GM13976 (cell line): ENCODE measurements at regions not wholly inside any gene's neighbourhood (a gene's known extent, or its start where the extent isn't known, plus 50 kb on each side); places are given as distances from the start of the nearest gene placed in this dataset.
"Not testable (repeated sequence)": the region's sequence is repeated elsewhere in the genome, so short reads cannot be mapped to it uniquely, and the experiment has no call there.

Experiments
- DNase-seq: peaks from one replicate; pipeline ENCODE4 v3.0.0; 2012; ENCODE audit warnings: low spot score
- CTCF ChIP-seq: IDR thresholded peaks from 2 replicates; pipeline ENCODE4 v1.5.1; 2012; ENCODE audit warnings: borderline replicate concordance, mild to moderate bottlenecking; ENCODE audit not compliant: insufficient read depth; ENCODE audit errors: extremely low read depth, missing control alignments, control extremely low read depth
- in situ Hi-C: fragments of 300-500 bp; cut with MboI; formaldehyde crosslinking; loops from one replicate; pipeline ENCODE4 v1.12.0; 2022; ENCODE audit warnings: low sequenced_read_pairs, mixed read lengths, inconsistent platforms; ENCODE audit not compliant: unreplicated experiment

GRCh38 chr2:8144785-8145184 is 537.1 kb upstream of the ID2 start:
- no peak for TF ChIP-seq CTCF
- in situ Hi-C loops: no loop called here
- no peak for DNase-seq

- in situ Hi-C loops, DNase-seq: not testable (repeated sequence)
Measured at GRCh38 chr2:8145375-8145774, 536.5 kb upstream of the ID2 start.

GRCh38 chr2:8146132-8147005 is 535.5 kb upstream of the ID2 start:
- in situ Hi-C loops: no loop called here
- DNase-seq: no peak
- no peak for TF ChIP-seq CTCF

GRCh38 chr2:8148260-8149006 is 533.4 kb upstream of the ID2 start:
- no peak for DNase-seq
- in situ Hi-C loops: no loop called here
- no peak for TF ChIP-seq CTCF

- TF ChIP-seq CTCF: no peak
- DNase-seq: no peak
- in situ Hi-C loops: no loop called here
Measured at GRCh38 chr2:8149007-8149405, 532.9 kb upstream of the ID2 start.

GRCh38 chr2:8149985-8150539 is 531.8 kb upstream of the ID2 start:
- no peak for DNase-seq
- TF ChIP-seq CTCF: no peak
- in situ Hi-C loops: no loop called here

- no peak for TF ChIP-seq CTCF
- DNase-seq: no peak
- in situ Hi-C loops: no loop called here
Measured at GRCh38 chr2:8151888-8152287, 530.0 kb upstream of the ID2 start.
